Fibroblast of mammary gland (primary cell): ENCODE measurements at regions not wholly inside any gene's neighbourhood (a gene's known extent, or its start where the extent isn't known, plus 50 kb on each side); places are given as distances from the start of the nearest gene placed in this dataset.

ENCODE experiments used
- DNase-seq: peaks from one replicate; pipeline ENCODE4 v3.0.0-alpha.2; 2010; ENCODE audit warnings: low read depth
- H3K4me3 ChIP-seq: 2 replicates; pipeline ENCODE4 v1.5.1; 2011; ENCODE audit warnings: low read depth, mild to moderate bottlenecking, low read length, moderate library complexity; ENCODE audit not compliant: control insufficient read depth
- CTCF ChIP-seq: conservative IDR thresholded peaks from 2 replicates; pipeline ENCODE4 v1.5.1; 2011; ENCODE audit warnings: low read depth, low read length, inconsistent platforms; ENCODE audit not compliant: control insufficient read depth, insufficient read depth

- no peak for DNase-seq
- TF ChIP-seq CTCF, result no peak
- H3K4me3 ChIP-seq, result no peak overlapping the region
Observed at GRCh38 chr3:66761093-66761780, 236.9 kb upstream of the KBTBD8 start.

GRCh38 chr3:66762916-66763693, 235.0 kb upstream of the KBTBD8 start:
- TF ChIP-seq CTCF, result no peak
- H3K4me3 ChIP-seq, result no peak overlapping the region
- peak; percentile 43 for DNase-seq

GRCh38 chr3:66778107-66778506, 220.0 kb upstream of the KBTBD8 start:
- DNase-seq, result no peak
- no peak for TF ChIP-seq CTCF
- H3K4me3 ChIP-seq, result no peak overlapping the region

- TF ChIP-seq CTCF, result no peak
- no peak for DNase-seq
- no peak overlapping the region for H3K4me3 ChIP-seq
Observed at GRCh38 chr3:66778777-66779176, 219.3 kb upstream of the KBTBD8 start.

- no peak overlapping the region for H3K4me3 ChIP-seq
- DNase-seq, result no peak
- TF ChIP-seq CTCF, result no peak
Observed at GRCh38 chr3:66785191-66785909, 212.8 kb upstream of the KBTBD8 start.

GRCh38 chr3:66789580-66790237, 208.4 kb upstream of the KBTBD8 start:
- no peak for DNase-seq
- H3K4me3 ChIP-seq, result no peak overlapping the region
- TF ChIP-seq CTCF, result no peak
